Loucy (cell line): ENCODE measurements at regions not wholly inside any gene's neighbourhood (a gene's known extent, or its start where the extent isn't known, plus 50 kb on each side); places are given as distances from the start of the nearest gene placed in this dataset.

Experiments
- EZH2phosphoT487 ChIP-seq: fragments of 200-600 bp; IDR thresholded peaks from 2 replicates; pipeline ENCODE4 v1.6.1; 2018; ENCODE audit warnings: antibody characterized with exemption, mild to moderate bottlenecking, moderate library complexity, borderline replicate concordance
- TF ChIP-seq, protein P1 (sequence below): fragments of 200-600 bp; sonication (generic); conservative IDR thresholded peaks from 2 replicates; pipeline ENCODE4 v1.5.1; 2014; ENCODE audit warnings: mild to moderate bottlenecking, antibody characterized with exemption, low read length

DNA sequence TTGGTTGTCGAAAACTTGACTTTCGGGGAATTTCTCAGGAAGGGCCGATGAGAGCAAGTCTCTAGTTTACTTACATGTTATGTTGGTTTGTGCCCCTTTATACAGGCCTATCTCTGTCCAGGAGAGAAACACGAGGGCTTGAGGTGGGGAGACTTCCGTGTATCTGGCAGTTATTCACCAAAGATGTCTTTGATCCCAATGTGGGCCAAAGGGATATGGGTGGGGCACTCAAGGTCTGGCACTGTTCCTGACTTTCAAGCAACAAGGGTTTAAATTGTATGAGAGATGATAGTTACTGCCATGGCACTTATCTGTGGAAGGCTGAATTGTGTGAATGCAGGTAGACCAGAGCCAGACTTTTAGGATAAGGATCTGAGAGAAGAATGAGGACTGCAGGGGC lies 137.2 kb upstream of the DHRS4 start:
- TF ChIP-seq EZH2phosphoT487: no peak
- TF ChIP-seq, protein P1, sequence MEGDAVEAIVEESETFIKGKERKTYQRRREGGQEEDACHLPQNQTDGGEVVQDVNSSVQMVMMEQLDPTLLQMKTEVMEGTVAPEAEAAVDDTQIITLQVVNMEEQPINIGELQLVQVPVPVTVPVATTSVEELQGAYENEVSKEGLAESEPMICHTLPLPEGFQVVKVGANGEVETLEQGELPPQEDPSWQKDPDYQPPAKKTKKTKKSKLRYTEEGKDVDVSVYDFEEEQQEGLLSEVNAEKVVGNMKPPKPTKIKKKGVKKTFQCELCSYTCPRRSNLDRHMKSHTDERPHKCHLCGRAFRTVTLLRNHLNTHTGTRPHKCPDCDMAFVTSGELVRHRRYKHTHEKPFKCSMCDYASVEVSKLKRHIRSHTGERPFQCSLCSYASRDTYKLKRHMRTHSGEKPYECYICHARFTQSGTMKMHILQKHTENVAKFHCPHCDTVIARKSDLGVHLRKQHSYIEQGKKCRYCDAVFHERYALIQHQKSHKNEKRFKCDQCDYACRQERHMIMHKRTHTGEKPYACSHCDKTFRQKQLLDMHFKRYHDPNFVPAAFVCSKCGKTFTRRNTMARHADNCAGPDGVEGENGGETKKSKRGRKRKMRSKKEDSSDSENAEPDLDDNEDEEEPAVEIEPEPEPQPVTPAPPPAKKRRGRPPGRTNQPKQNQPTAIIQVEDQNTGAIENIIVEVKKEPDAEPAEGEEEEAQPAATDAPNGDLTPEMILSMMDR: no peak
